HL-60 (cell line): ENCODE measurements at regions not wholly inside any gene's neighbourhood (a gene's known extent, or its start where the extent isn't known, plus 50 kb on each side); places are given as distances from the start of the nearest gene placed in this dataset.

Experiments
- DNase-seq, 2 experiments: peaks; one replicate each; pipeline ENCODE4 v3.0.0-alpha.2; 2010 to 2020; ENCODE audit warnings: low read depth in 1 of 2, low spot score in 1 of 2
- H3K27ac ChIP-seq: fragments of 250-450 bp; sonication (Bioruptor Pico); replicated peaks from 2 replicates; pipeline ENCODE4 v1.5.1; 2020; ENCODE audit warnings: mild to moderate bottlenecking, moderate library complexity
- H3K27me3 ChIP-seq: fragments of 250-450 bp; sonication (Bioruptor Pico); 2 replicates; pipeline ENCODE4 v1.5.1; 2021; ENCODE audit warnings: mild to moderate bottlenecking, moderate library complexity; ENCODE audit not compliant: insufficient read depth, poor library complexity, severe bottlenecking
- H3K4me3 ChIP-seq: replicated peaks from 2 replicates; pipeline ENCODE4 v1.5.1; 2011; ENCODE audit warnings: mild to moderate bottlenecking, control low read depth, low read length; ENCODE audit not compliant: insufficient read depth
- CTCF ChIP-seq: IDR thresholded peaks from one replicate; pipeline ENCODE4 v1.5.1; 2011; ENCODE audit warnings: low read length, control low read depth, inconsistent platforms; ENCODE audit not compliant: insufficient read depth
- GABPA ChIP-seq: IDR thresholded peaks from 2 replicates; pipeline ENCODE4 v1.6.1; 2012; ENCODE audit warnings: low read depth
- POLR2AphosphoS5 ChIP-seq: IDR thresholded peaks from 2 replicates; pipeline ENCODE4 v1.6.1; 2012; ENCODE audit warnings: low read depth
- REST ChIP-seq: IDR thresholded peaks from 2 replicates; pipeline ENCODE4 v1.6.1; 2012; ENCODE audit warnings: low read depth; ENCODE audit not compliant: insufficient replicate concordance
- SPI1 ChIP-seq: IDR thresholded peaks from 2 replicates; pipeline ENCODE4 v1.6.1; 2012; ENCODE audit warnings: low read depth, mild to moderate bottlenecking, borderline replicate concordance

DNA sequence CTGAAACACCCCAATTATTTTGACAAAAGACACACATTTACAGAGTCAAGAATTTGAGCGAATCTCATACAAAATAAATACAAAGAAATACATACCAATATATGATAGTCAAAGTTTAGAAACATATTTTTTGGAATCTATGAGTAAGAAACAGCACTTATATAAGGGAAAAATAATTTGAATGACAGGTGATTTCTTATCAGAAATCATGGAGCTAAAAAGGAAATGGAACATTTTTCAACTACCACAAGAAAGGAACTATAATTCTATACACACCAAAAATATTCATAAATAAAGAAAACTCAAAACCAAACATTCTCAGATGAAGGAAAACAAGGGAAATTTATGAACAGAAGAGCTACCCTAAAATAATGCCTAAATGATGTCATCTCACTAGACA, 1226.6 kb downstream of the PCDH9 start:
- H3K4me3 ChIP-seq = no peak overlapping the region
- no peaks in the 10 kb centered on the region for H3K27me3 ChIP-seq
- no peak overlapping the region for H3K27ac ChIP-seq
- DNase-seq = no peak
- TF ChIP-seq POLR2AphosphoS5 (no peak), REST (no peak), GABPA (no peak), SPI1 (no peak), CTCF (no peak)

DNA sequence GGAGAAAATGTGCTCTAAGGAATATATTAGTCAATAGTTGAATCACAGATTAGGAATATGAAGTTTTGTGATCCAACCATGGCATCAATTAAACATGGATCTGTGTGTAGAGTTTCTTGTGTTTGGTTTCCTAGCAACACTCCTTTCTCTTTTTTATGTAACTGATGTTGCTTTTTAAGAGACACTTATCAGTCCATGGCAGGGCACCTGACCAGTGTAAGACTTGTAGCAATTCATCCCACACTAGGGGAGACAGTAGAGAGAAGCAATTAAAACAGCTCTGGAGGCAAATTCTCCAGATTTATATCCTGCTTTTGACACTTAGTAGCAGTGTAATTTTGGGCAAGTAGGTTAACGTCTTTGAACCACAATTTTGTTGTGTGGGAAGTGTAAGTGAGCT, 1229.0 kb downstream of the PCDH9 start:
- no peak overlapping the region for H3K27ac ChIP-seq
- TF ChIP-seq SPI1 = no peak
- no peak for TF ChIP-seq GABPA
- no peak for TF ChIP-seq CTCF
- no peak for TF ChIP-seq REST
- no peak for TF ChIP-seq POLR2AphosphoS5
- no peak overlapping the region for H3K4me3 ChIP-seq
- no peaks in the 10 kb centered on the region for H3K27me3 ChIP-seq
- DNase-seq = no peak

DNA sequence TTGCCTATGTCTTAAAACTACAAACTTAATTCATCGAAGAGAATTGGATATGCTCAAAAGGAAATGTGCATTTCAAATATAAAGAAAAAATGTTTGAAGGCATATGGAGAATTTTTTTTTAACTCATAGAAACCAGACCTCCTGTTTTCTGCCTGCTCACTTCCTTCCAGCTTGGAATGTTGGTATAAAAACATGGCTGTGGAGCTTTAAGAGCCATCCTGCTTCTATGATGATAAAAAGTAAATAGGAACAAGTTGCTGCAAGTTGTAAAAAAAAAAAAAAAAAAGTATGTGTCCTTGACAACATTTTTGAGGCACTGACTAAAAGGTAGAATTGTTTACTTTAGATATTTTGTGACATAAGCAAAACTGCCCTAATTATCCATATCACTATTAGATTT, 1230.7 kb downstream of the PCDH9 start:
- no peak overlapping the region for H3K27ac ChIP-seq
- TF ChIP-seq CTCF (no peak), POLR2AphosphoS5 (no peak), GABPA (no peak), SPI1 (no peak), REST (no peak)
- no peaks in the 10 kb centered on the region for H3K27me3 ChIP-seq
- no peak overlapping the region for H3K4me3 ChIP-seq
- no peak for DNase-seq
